A549 (cell line): ENCODE measurements at regions not wholly inside any gene's neighbourhood (a gene's known extent, or its start where the extent isn't known, plus 50 kb on each side); places are given as distances from the start of the nearest gene placed in this dataset.

Experiments used
- CBX8 ChIP-seq: fragments of 200-600 bp; sonication (generic); IDR thresholded peaks from 2 replicates; pipeline ENCODE4 v1.6.1; 2016
- CEBPB ChIP-seq, 2 experiments: fragments of >200 bp in 1 of 2; sonication (Bioruptor Twin) in 1 of 2; formaldehyde crosslinking in 1 of 2; IDR thresholded peaks; 2 replicates each; pipeline ENCODE4 v1.6.1; 2012 to 2016
- EP300 ChIP-seq, 2 experiments: fragments of >200 bp; sonication (Bioruptor Twin); formaldehyde crosslinking; IDR thresholded peaks; 2 replicates in 1 of 2; 3 replicates in 1 of 2; pipeline ENCODE4 v1.6.1; 2016 to 2017
- HMGXB4 ChIP-seq: fragments of 250-450 bp; sonication (Bioruptor Pico); IDR thresholded peaks from 2 replicates; pipeline ENCODE4 v1.5.0; 2021; ENCODE audit warnings: mild to moderate bottlenecking, moderate library complexity, borderline replicate concordance
- MAFK ChIP-seq: fragments of 450-650 bp; IDR thresholded peaks from 2 replicates; pipeline ENCODE4 v1.6.1; 2014; ENCODE audit not compliant: partially characterized antibody
- NFE2L2 ChIP-seq: fragments of 150-350 bp; conservative IDR thresholded peaks from 2 replicates; pipeline ENCODE4 v1.6.1; 2014; ENCODE audit warnings: low read length
- POLR2A ChIP-seq: IDR thresholded peaks from 2 replicates; pipeline ENCODE4 v1.6.1; 2012; ENCODE audit warnings: mild to moderate bottlenecking, low read length
- RCOR1 ChIP-seq: fragments of 150-350 bp; IDR thresholded peaks from 2 replicates; pipeline ENCODE4 v1.6.1; 2014; ENCODE audit warnings: antibody characterized with exemption, low read length, low read depth
- RFX5 ChIP-seq: fragments of 450-650 bp; IDR thresholded peaks from 2 replicates; pipeline ENCODE4 v1.7.1; 2014; ENCODE audit warnings: antibody characterized with exemption, mild to moderate bottlenecking, moderate library complexity
- SMC3 ChIP-seq: fragments of >200 bp; sonication (Bioruptor Twin); formaldehyde crosslinking; IDR thresholded peaks from 3 replicates; pipeline ENCODE4 v1.6.1; 2018; ENCODE audit warnings: inconsistent platforms
- TF ChIP-seq, protein P1 (sequence below): fragments of >200 bp; sonication (Bioruptor Twin); formaldehyde crosslinking; IDR thresholded peaks from 3 replicates; pipeline ENCODE4 v1.5.1; 2016
- TF ChIP-seq, protein P2 (sequence below): IDR thresholded peaks from 2 replicates; pipeline ENCODE4 v1.6.1; 2012

GRCh38 chr3:44104668-44105321 lies 136.9 kb upstream of the TOPAZ1 start:
- TF ChIP-seq EP300 (IDR thresholded peaks at IDR 0.05) (no peak), SMC3 (no peak), POLR2A (no peak), CEBPB (IDR thresholded peaks at IDR 0.05) (no peak), CBX8 (no peak), HMGXB4 (CRISPR knock-in tag) (no peak), RCOR1 (no peak), RFX5 (no peak), NFE2L2 (no peak), MAFK (no peak)
- TF ChIP-seq, protein P1, sequence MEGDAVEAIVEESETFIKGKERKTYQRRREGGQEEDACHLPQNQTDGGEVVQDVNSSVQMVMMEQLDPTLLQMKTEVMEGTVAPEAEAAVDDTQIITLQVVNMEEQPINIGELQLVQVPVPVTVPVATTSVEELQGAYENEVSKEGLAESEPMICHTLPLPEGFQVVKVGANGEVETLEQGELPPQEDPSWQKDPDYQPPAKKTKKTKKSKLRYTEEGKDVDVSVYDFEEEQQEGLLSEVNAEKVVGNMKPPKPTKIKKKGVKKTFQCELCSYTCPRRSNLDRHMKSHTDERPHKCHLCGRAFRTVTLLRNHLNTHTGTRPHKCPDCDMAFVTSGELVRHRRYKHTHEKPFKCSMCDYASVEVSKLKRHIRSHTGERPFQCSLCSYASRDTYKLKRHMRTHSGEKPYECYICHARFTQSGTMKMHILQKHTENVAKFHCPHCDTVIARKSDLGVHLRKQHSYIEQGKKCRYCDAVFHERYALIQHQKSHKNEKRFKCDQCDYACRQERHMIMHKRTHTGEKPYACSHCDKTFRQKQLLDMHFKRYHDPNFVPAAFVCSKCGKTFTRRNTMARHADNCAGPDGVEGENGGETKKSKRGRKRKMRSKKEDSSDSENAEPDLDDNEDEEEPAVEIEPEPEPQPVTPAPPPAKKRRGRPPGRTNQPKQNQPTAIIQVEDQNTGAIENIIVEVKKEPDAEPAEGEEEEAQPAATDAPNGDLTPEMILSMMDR = no peak
- TF ChIP-seq, protein P2, sequence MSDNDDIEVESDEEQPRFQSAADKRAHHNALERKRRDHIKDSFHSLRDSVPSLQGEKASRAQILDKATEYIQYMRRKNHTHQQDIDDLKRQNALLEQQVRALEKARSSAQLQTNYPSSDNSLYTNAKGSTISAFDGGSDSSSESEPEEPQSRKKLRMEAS = 0 out of 2 replicates have a peak, but pooled peaks have one; percentile 25
